ENCODE measurements at regions not wholly inside any gene's neighbourhood (a gene's known extent, or its start where the extent isn't known, plus 50 kb on each side); places are given as distances from the start of the nearest gene placed in this dataset.
"Not testable (repeated sequence)": the region's sequence is repeated elsewhere in the genome, so short reads cannot be mapped to it uniquely, and the experiment has no call there.

DNA sequence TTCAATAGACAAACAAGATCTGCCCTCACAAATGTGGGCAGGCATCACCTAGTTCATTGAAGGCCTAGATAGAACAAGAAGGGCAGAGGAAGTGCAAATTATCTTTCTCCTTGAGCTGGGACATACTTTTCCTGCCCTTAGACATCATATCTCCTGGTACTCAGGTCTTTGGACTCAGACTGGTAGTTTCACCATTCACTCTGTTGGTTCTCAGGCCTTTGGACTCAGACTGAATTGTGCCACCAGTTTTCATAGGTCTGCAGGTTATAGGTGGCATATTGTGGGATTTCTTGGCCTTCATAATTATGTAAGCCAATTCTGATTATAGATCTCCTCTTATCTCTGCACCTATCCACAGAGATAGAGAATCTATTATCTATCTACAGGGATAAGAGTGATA is 54.6 kb upstream of the GOLGA8Q start:
- H3K27me3 ChIP-seq (replicated peaks in 2 of 5; ENCODE audit: control insufficient read depth in 4 of 5, insufficient read depth in 5 of 5, low read length in 4 of 5); H3K27ac ChIP-seq (ENCODE audit: insufficient read depth in 1 of 2, low read depth in 1 of 2, low read length in 2 of 2, poor library complexity in 1 of 2, severe bottlenecking in 2 of 2); H3K4me1 ChIP-seq (ENCODE audit: control extremely low read depth in 1 of 4, control insufficient read depth in 4 of 4, insufficient read depth in 4 of 4, low read length in 3 of 4); CTCF ChIA-PET; H3K4me3 ChIP-seq (ENCODE audit: control insufficient read depth in 1 of 7, extremely low read depth in 1 of 7, insufficient read depth in 4 of 7, low read depth in 2 of 7, low read length in 6 of 7); DNase-seq; H3K36me3 ChIP-seq (ENCODE audit: control insufficient read depth in 4 of 4, insufficient read depth in 4 of 4, low read length in 3 of 4); H3K9me3 ChIP-seq (ENCODE audit: control extremely low read depth in 1 of 5, control insufficient read depth in 4 of 5, insufficient read depth in 2 of 5, low read depth in 1 of 5, low read length in 4 of 5); POLR2A ChIA-PET: not testable (repeated sequence)

- H3K4me1 ChIP-seq (ENCODE audit: control extremely low read depth in 1 of 4, control insufficient read depth in 4 of 4, insufficient read depth in 4 of 4, low read length in 3 of 4); POLR2A ChIA-PET; H3K36me3 ChIP-seq (ENCODE audit: control insufficient read depth in 4 of 4, insufficient read depth in 4 of 4, low read length in 3 of 4); H3K4me3 ChIP-seq (ENCODE audit: control insufficient read depth in 1 of 7, extremely low read depth in 1 of 7, insufficient read depth in 4 of 7, low read depth in 2 of 7, low read length in 6 of 7); CTCF ChIA-PET; H3K9me3 ChIP-seq (ENCODE audit: control extremely low read depth in 1 of 5, control insufficient read depth in 4 of 5, insufficient read depth in 2 of 5, low read depth in 1 of 5, low read length in 4 of 5); DNase-seq; H3K27me3 ChIP-seq (replicated peaks in 2 of 5; ENCODE audit: control insufficient read depth in 4 of 5, insufficient read depth in 5 of 5, low read length in 4 of 5); H3K27ac ChIP-seq (ENCODE audit: insufficient read depth in 1 of 2, low read depth in 1 of 2, low read length in 2 of 2, poor library complexity in 1 of 2, severe bottlenecking in 2 of 2): not testable (repeated sequence)
- no CpG with 5 or more reads among the region's 7 CpGs for WGBS (ENCODE audit: insufficient coverage)
These were observed 52.6 kb upstream of the GOLGA8Q start for GRCh38 chr15:30499233-30499632.

- WGBS (ENCODE audit: insufficient coverage) = no CpG with 5 or more reads among the region's 2 CpGs
- H3K4me3 ChIP-seq (ENCODE audit: control insufficient read depth in 1 of 7, extremely low read depth in 1 of 7, insufficient read depth in 4 of 7, low read depth in 2 of 7, low read length in 6 of 7); CTCF ChIA-PET; H3K27me3 ChIP-seq (replicated peaks in 2 of 5; ENCODE audit: control insufficient read depth in 4 of 5, insufficient read depth in 5 of 5, low read length in 4 of 5); H3K27ac ChIP-seq (ENCODE audit: insufficient read depth in 1 of 2, low read depth in 1 of 2, low read length in 2 of 2, poor library complexity in 1 of 2, severe bottlenecking in 2 of 2); POLR2A ChIA-PET; DNase-seq; H3K9me3 ChIP-seq (ENCODE audit: control extremely low read depth in 1 of 5, control insufficient read depth in 4 of 5, insufficient read depth in 2 of 5, low read depth in 1 of 5, low read length in 4 of 5); H3K4me1 ChIP-seq (ENCODE audit: control extremely low read depth in 1 of 4, control insufficient read depth in 4 of 4, insufficient read depth in 4 of 4, low read length in 3 of 4); H3K36me3 ChIP-seq (ENCODE audit: control insufficient read depth in 4 of 4, insufficient read depth in 4 of 4, low read length in 3 of 4): not testable (repeated sequence)
These were observed 51.3 kb upstream of the GOLGA8Q start for GRCh38 chr15:30500511-30500910.
